GM10248 (cell line): ENCODE measurements at regions not wholly inside any gene's neighbourhood (a gene's known extent, or its start where the extent isn't known, plus 50 kb on each side); places are given as distances from the start of the nearest gene placed in this dataset.

Experiments
- CTCF ChIA-PET: fragments of 300-600 bp; sonication (Branson Sonifier 250); formaldehyde crosslinking; extraction: SDS; loops from one replicate; lab custom pipeline; 2021; ENCODE audit warnings: antibody characterized with exemption; lab: Yijun Ruan, JAX
- POLR2A ChIA-PET: fragments of 350-650 bp; sonication (Branson Sonifier 250); formaldehyde crosslinking; extraction: SDS; loops from one replicate; lab custom pipeline; 2020; ENCODE audit warnings: antibody characterized with exemption; lab: Yijun Ruan, JAX
- DNase-seq: peaks from one replicate; pipeline ENCODE4 v3.0.0; 2012; ENCODE audit errors: extremely low spot score
- TF ChIP-seq, protein P1 (sequence below): IDR thresholded peaks from 2 replicates; pipeline ENCODE4 v1.5.1; 2012; ENCODE audit warnings: mild to moderate bottlenecking, low read depth; ENCODE audit errors: extremely low read depth, missing control alignments, control extremely low read depth

DNA sequence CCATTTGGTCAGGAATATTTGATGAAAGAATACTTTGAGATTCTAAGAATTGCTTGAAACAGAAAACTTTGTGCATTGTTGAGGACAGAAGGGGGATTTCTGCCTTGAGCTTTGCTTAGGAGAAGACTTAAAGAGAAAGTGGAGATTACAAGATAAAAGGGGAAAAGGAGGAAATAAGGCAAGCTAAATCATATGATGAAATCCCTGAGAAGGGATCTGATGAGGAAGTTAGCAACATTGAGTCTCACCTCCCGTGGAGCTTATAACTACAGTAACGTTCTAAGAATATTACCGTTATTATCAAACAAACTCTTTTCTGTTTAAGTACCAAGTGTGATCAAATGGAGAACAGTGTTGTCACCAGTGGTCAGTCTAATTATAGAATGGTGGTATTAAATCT lies 414.7 kb upstream of the NAALADL2 start:
- TF ChIP-seq, protein P1, sequence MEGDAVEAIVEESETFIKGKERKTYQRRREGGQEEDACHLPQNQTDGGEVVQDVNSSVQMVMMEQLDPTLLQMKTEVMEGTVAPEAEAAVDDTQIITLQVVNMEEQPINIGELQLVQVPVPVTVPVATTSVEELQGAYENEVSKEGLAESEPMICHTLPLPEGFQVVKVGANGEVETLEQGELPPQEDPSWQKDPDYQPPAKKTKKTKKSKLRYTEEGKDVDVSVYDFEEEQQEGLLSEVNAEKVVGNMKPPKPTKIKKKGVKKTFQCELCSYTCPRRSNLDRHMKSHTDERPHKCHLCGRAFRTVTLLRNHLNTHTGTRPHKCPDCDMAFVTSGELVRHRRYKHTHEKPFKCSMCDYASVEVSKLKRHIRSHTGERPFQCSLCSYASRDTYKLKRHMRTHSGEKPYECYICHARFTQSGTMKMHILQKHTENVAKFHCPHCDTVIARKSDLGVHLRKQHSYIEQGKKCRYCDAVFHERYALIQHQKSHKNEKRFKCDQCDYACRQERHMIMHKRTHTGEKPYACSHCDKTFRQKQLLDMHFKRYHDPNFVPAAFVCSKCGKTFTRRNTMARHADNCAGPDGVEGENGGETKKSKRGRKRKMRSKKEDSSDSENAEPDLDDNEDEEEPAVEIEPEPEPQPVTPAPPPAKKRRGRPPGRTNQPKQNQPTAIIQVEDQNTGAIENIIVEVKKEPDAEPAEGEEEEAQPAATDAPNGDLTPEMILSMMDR: no peak
- POLR2A ChIA-PET: no interaction called here
- DNase-seq: no peak
- CTCF ChIA-PET: interaction anchor here (1.0 kb wide), 1 partner anchor 16 kb away, joined by 3 read pairs; no protein-coding TSS in a partner anchor

DNA sequence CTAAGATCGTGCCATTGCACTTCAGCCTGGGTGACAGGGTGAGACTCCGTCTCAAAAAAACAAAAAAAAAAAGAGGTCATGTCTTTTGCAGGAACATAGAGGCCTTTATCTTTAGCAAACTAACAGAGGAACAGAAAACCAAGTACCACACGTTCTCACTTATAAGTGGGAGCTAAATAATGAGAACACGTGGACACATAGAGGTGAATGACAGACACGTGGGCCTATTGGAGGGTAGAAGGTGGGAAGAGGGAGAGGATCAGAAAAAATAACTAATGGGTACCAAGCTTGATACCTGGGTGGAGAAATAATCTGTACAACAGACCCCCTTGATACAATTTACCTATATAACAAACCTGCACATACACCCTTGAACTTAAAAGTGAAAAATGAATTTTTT lies 401.4 kb upstream of the NAALADL2 start:
- POLR2A ChIA-PET: no interaction called here
- DNase-seq: no peak
- TF ChIP-seq, protein P1: no peak
- CTCF ChIA-PET: no interaction called here

DNA sequence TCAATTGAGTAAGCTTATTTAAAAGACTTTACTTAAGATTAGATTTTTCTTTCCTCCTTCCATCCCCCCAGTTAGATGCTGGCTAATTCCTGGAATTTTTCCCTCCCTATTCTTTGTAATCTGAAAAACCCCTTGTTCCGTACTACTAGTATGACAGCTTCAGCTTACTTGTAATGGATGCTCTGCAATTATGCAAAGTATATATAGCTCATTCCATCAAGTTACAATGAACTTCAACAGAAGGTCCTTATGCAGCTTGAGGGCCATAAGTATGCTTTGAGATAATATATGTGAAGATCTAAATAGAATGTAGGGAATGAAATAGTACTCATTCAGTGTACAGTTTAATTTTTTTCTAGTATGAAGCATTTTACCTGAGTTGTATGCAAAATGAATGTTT lies 398.3 kb upstream of the NAALADL2 start:
- CTCF ChIA-PET: interaction anchor here (0.7 kb wide), 1 partner anchor 16 kb away, joined by 3 read pairs; no protein-coding TSS in a partner anchor
- TF ChIP-seq, protein P1: no peak
- no peak for DNase-seq
- POLR2A ChIA-PET: no interaction called here

DNA sequence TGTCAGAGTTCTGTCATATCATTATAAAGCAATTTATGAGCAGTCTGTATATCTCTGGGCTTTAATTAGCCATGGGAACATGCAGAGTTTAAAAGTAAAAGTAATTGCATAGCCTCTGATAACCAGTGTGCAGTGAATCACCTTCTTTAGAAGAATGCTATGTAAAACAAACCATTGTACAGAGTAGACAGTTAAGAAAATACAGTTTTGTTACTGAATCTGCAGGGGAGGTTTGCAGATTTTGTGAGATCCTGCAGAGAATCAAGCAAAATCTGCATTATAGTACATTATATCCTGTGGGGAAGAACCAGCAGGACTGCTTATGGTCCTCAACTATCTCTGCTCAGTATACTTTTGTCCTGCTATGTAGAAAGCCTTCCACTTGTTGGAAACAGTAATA lies 396.2 kb upstream of the NAALADL2 start:
- ChIA-PET POLR2A (no interaction called here), CTCF (interaction anchor here (1.0 kb wide), 1 partner anchor 14 kb away, joined by 3 read pairs; no protein-coding TSS in a partner anchor)
- DNase-seq: no peak
- TF ChIP-seq, protein P1: no peak

DNA sequence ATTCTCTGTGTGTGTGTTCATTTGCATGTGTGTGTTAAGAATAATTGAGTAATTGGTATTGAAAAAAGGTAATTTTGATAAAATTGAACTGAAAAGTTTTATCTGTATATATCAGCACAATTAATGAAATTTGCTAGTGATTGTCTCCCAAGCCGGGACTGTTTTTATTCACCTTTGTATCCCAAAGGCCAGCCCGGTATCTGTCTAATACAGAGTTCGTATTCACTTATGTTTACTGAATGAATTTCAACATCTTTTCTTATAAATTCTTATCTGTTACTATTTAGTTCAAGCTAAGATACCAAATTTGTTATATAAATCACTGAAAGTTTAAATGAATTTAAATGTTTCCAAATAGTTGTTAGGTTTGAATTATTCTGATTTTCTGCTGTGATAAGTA lies 394.0 kb upstream of the NAALADL2 start:
- TF ChIP-seq, protein P1: no peak
- ChIA-PET POLR2A (no interaction called here), CTCF (no interaction called here)
- DNase-seq: no peak

DNA sequence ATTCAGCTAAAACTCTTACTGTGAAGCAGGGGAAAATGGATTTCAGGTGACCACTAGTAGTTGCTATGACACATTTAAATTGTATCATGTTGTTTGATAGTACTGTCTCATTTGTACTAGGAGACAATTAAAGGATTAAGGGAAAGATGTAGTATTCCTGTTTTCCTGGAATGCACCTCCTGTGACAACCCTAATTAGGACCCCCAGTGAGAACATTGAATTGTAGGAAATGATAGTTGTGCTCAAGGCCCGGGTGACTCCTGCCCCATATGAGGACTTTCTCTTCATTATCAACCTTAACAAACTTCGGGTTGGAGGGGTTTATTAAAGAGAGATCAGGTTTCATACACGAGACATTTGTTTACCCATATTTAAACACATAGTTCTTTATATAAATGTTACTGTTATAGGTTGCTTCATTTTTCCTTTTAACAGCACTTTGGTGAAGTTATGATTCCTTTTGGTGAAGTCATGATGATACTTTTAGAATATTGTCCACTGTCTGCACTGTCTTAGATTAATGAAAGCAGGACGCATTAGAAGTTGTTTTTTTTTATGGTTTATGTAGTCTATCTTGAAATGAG lies 392.6 kb upstream of the NAALADL2 start:
- DNase-seq: no peak
- TF ChIP-seq, protein P1: no peak
- ChIA-PET CTCF (no interaction called here), POLR2A (no interaction called here)
